ENCODE measurements at regions not wholly inside any gene's neighbourhood (a gene's known extent, or its start where the extent isn't known, plus 50 kb on each side); places are given as distances from the start of the nearest gene placed in this dataset.

DNA sequence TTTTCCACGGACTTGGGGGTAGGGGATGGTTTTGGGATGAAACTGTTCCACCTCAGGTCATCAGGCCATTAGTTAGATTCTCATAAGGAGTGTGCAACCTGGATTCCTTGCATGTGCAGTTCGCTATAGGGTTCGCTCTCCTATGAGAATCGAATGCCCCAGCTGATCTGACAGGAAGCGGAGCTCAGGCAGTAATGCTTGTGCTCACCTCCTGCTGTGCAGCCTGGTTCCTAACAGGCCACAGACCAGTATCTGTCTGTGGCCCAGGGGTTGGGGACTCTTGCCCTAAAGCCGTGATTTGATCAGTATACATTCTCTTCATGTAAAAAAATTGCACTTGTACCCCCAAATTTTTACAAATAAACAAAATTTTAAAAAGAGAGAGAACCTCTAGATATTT is 219.4 kb upstream of the CPNE8 start:
- no peak for TF ChIP-seq TAF1 (IDR thresholded peaks at IDR 0.05; ENCODE audit: borderline replicate concordance, low read depth, low read length)
- TF ChIP-seq POLR2AphosphoS5 (IDR thresholded peaks at IDR 0.05; ENCODE audit: low read depth, low read length), result no peak
- TF ChIP-seq POLR2A (IDR thresholded peaks at IDR 0.05; ENCODE audit: low read depth, low read length), result no peak
- FAIRE-seq (no peak), DNase-seq (ENCODE audit: insufficient read length) (no peak)

DNA sequence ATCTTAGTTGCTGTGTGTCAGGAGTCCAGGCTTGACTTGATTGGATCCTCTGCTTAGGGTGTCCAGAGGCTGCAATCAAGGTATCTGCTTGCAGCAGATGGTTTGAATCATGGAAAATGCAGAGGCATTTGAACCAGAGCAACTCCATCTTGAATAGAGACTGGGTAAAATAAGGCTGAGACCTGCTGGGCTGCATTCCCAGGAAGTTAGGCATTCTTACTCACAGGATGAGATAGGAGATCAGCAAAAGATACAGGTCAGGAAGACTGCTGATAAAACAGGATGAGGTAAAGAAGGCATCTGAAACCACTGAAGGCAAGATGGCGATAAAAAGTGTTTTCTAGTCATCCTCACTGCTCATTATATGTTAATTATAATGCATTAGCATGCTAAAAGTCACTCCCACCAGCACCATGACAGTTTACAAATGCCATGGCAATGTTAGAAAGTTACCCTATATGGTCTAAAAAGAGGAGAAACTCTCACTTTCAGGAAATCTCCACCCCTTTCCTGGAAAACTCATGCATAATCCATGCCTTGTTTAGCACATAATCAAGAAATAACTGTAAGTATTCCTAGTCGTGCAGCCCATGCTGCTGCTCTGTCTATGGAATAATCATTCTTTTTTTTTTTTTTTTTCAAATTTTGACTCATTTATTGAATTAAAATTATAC is 218.3 kb upstream of the CPNE8 start:
- TF ChIP-seq POLR2AphosphoS5 (IDR thresholded peaks at IDR 0.05; ENCODE audit: low read depth, low read length) (no peak), POLR2A (IDR thresholded peaks at IDR 0.05; ENCODE audit: low read depth, low read length) (no peak), TAF1 (IDR thresholded peaks at IDR 0.05; ENCODE audit: borderline replicate concordance, low read depth, low read length) (no peak)
- FAIRE-seq (no peak), DNase-seq (ENCODE audit: insufficient read length) (no peak)

DNA sequence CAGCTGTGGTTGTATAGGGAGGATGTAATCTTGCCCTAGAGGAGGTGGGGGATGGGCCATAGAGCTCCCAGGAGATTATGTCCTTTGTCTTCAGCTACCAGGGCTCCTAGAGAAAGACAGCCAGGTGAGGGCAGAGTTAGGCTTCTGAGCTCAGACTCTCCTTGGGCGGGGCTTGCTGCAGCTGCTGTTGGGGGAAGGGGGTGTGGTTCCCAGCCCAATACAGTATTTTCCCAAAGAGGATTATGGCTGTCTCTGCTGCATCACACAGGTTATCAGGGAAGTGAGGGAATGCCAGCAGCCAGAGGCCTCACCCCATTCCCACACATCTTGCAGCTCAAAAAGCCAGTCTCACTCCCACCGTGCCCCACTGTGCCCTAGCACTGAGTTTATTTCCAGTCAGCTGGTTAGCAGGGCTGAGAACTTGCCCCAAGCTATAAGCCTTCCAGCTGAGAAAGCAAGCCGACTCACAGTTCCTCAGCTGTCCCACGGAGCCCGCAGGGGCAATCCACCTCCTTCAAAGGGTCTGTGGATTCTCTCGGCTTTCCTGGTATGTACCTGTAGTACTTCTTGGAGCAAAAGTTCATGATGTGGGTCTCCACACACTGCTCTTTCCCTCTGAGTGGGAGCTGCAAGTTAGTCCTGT is 217.3 kb upstream of the CPNE8 start:
- FAIRE-seq (no peak), DNase-seq (ENCODE audit: insufficient read length) (no peak)

DNA sequence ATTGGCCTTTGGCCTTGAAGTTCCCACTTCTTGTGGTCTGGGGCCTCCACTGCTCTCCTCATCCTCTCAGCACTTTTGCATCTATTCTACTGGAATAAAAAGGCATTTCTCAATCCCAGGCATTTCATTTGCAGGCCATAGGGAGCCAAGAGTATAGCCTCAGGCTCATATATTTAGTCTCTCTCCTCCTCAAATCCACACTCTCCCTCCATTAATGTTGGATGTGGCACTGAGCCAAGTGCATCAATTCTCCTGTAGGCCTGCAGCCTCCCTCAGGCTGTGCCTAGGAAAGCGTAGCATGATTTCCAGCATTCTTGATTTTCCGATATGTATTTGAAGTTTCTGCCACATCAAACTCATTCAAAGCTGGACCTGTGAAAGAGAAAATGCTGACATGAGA is 211.5 kb upstream of the CPNE8 start:
- no peak for TF ChIP-seq POLR2A (IDR thresholded peaks at IDR 0.05; ENCODE audit: low read depth, low read length)
- TF ChIP-seq POLR2AphosphoS5 (IDR thresholded peaks at IDR 0.05; ENCODE audit: low read depth, low read length), result no peak
- no peak for TF ChIP-seq TAF1 (IDR thresholded peaks at IDR 0.05; ENCODE audit: borderline replicate concordance, low read depth, low read length)
- no peak for FAIRE-seq

More for the DNA sequence above, 217.3 kb upstream of the CPNE8 start:
- TF ChIP-seq POLR2A (IDR thresholded peaks at IDR 0.05; ENCODE audit: low read depth, low read length) (no peak), TAF1 (IDR thresholded peaks at IDR 0.05; ENCODE audit: borderline replicate concordance, low read depth, low read length) (no peak), POLR2AphosphoS5 (IDR thresholded peaks at IDR 0.05; ENCODE audit: low read depth, low read length) (no peak)

GRCh38 chr12:39112064-39112463 is 206.7 kb upstream of the CPNE8 start:
- DNase-seq (ENCODE audit: insufficient read length) (no peak), FAIRE-seq (no peak)
- TF ChIP-seq POLR2AphosphoS5 (IDR thresholded peaks at IDR 0.05; ENCODE audit: low read depth, low read length), result no peak
- no peak for TF ChIP-seq POLR2A (IDR thresholded peaks at IDR 0.05; ENCODE audit: low read depth, low read length)
- no peak for TF ChIP-seq TAF1 (IDR thresholded peaks at IDR 0.05; ENCODE audit: borderline replicate concordance, low read depth, low read length)

More for the DNA sequence above, 211.5 kb upstream of the CPNE8 start:
- no peak for DNase-seq (ENCODE audit: insufficient read length)

GRCh38 chr12:39105111-39105510 is 199.7 kb upstream of the CPNE8 start:
- FAIRE-seq (no peak), DNase-seq (ENCODE audit: insufficient read length) (no peak)
- TF ChIP-seq POLR2AphosphoS5 (IDR thresholded peaks at IDR 0.05; ENCODE audit: low read depth, low read length), result no peak
- no peak for TF ChIP-seq POLR2A (IDR thresholded peaks at IDR 0.05; ENCODE audit: low read depth, low read length)
- no peak for TF ChIP-seq TAF1 (IDR thresholded peaks at IDR 0.05; ENCODE audit: borderline replicate concordance, low read depth, low read length)

- no peak for TF ChIP-seq POLR2A (IDR thresholded peaks at IDR 0.05; ENCODE audit: low read depth, low read length)
- TF ChIP-seq POLR2AphosphoS5 (IDR thresholded peaks at IDR 0.05; ENCODE audit: low read depth, low read length), result no peak
- TF ChIP-seq TAF1 (IDR thresholded peaks at IDR 0.05; ENCODE audit: borderline replicate concordance, low read depth, low read length), result no peak
- DNase-seq (ENCODE audit: insufficient read length) (peak; percentile 13), FAIRE-seq (peak; percentile 82)
Measured at GRCh38 chr12:39103552-39104165, 198.3 kb upstream of the CPNE8 start.

GRCh38 chr12:39102474-39103209 is 197.3 kb upstream of the CPNE8 start:
- FAIRE-seq, result no peak

DNA sequence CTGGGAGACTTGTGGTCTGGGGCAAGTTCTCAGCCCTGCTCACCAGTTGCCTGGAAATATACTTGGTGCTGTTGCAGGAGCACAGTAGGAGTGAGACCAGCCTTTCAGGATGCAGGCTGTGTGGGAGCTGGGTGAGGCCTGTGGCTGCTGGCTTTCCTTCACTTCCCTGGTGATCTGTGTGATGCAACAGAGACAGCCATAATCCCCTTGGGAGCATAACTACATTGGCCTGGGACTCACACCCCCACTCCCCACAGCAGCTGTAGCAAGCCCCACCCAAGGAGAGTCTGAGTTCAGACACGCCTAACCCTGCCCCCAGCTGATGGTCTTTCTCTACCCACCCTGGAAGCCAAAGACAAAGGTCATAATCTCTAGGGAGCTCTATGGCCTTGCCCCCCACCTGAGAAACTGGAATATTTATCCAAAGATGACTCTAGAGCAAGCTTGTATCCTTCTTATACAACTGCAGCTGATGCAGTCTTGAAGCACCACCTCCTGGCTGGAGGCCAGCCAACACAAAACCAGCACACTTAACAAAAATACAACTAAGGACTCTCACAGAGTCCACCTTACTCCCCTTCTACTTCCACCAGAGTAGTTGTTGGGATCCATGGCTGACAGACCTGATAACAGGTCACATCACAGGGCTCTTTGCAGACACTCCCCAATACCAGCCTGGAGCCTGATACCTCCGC is 190.4 kb upstream of the CPNE8 start:
- TF ChIP-seq TAF1 (IDR thresholded peaks at IDR 0.05; ENCODE audit: borderline replicate concordance, low read depth, low read length), result no peak
- TF ChIP-seq POLR2AphosphoS5 (IDR thresholded peaks at IDR 0.05; ENCODE audit: low read depth, low read length), result no peak
- no peak for TF ChIP-seq POLR2A (IDR thresholded peaks at IDR 0.05; ENCODE audit: low read depth, low read length)
- FAIRE-seq (no peak), DNase-seq (ENCODE audit: insufficient read length) (no peak)

More at GRCh38 chr12:39102474-39103209, 197.3 kb upstream of the CPNE8 start:
- TF ChIP-seq TAF1 (IDR thresholded peaks at IDR 0.05; ENCODE audit: borderline replicate concordance, low read depth, low read length), result no peak
- no peak for TF ChIP-seq POLR2A (IDR thresholded peaks at IDR 0.05; ENCODE audit: low read depth, low read length)
- TF ChIP-seq POLR2AphosphoS5 (IDR thresholded peaks at IDR 0.05; ENCODE audit: low read depth, low read length), result no peak
- no peak for DNase-seq (ENCODE audit: insufficient read length)

DNA sequence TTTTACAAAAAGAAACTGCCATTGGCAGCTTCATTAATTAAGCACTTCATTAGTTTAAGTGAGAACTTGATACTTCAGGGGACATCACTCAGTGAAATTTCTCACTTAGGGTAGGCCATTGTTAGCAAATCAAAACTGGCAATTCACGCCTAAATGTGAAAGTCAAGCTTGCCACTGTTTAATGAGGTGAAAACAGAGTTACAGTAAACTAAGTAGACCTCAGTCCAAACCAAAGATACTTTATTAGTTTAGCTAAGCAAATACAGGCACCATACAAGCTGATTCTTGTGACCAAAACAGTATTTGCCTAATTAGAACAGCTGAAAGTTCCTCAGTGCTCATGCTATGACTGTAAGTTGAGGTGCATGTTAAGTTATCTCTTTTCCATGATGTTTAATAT is 176.5 kb upstream of the CPNE8 start:
- DNase-seq (ENCODE audit: insufficient read length) (no peak), FAIRE-seq (no peak)
- TF ChIP-seq TAF1 (IDR thresholded peaks at IDR 0.05; ENCODE audit: borderline replicate concordance, low read depth, low read length) (no peak), POLR2A (IDR thresholded peaks at IDR 0.05; ENCODE audit: low read depth, low read length) (no peak), POLR2AphosphoS5 (IDR thresholded peaks at IDR 0.05; ENCODE audit: low read depth, low read length) (no peak)

GRCh38 chr12:39077226-39077625 is 171.8 kb upstream of the CPNE8 start:
- FAIRE-seq, result no peak
- no peak for TF ChIP-seq TAF1 (IDR thresholded peaks at IDR 0.05; ENCODE audit: borderline replicate concordance, low read depth, low read length)
- DNase-seq (ENCODE audit: insufficient read length), result no peak
